ENCODE measurements at regions not wholly inside any gene's neighbourhood (a gene's known extent, or its start where the extent isn't known, plus 50 kb on each side); places are given as distances from the start of the nearest gene placed in this dataset.

DNA sequence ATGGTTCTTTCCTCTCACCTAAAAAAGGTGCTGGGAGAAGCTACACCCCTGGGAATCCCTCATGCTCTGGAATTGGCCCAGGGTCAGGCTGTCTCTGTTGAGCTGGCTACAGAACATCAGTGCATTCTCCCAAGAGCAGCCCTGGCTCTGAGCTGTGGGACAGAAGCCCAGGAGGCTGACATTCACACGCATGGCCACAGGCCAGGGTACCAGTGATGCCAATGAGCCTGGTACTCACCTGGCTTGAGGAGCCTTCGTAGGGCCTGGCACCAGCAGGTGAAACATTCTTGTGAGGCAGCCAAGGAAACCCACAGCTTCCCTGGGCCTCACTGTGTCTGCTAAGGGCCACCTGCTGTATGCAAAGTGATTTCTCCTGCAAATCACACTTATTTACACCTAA is 121.7 kb upstream of the CCL2 start:
- no peak for DNase-seq (ENCODE audit: low read depth)
- TF ChIP-seq, protein P1, sequence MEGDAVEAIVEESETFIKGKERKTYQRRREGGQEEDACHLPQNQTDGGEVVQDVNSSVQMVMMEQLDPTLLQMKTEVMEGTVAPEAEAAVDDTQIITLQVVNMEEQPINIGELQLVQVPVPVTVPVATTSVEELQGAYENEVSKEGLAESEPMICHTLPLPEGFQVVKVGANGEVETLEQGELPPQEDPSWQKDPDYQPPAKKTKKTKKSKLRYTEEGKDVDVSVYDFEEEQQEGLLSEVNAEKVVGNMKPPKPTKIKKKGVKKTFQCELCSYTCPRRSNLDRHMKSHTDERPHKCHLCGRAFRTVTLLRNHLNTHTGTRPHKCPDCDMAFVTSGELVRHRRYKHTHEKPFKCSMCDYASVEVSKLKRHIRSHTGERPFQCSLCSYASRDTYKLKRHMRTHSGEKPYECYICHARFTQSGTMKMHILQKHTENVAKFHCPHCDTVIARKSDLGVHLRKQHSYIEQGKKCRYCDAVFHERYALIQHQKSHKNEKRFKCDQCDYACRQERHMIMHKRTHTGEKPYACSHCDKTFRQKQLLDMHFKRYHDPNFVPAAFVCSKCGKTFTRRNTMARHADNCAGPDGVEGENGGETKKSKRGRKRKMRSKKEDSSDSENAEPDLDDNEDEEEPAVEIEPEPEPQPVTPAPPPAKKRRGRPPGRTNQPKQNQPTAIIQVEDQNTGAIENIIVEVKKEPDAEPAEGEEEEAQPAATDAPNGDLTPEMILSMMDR (IDR thresholded peaks at IDR 0.05; ENCODE audit: low read depth, low read length, missing control alignments): no peak
- no peak overlapping the region for H3K4me3 ChIP-seq (ENCODE audit: low read depth, low read length)

DNA sequence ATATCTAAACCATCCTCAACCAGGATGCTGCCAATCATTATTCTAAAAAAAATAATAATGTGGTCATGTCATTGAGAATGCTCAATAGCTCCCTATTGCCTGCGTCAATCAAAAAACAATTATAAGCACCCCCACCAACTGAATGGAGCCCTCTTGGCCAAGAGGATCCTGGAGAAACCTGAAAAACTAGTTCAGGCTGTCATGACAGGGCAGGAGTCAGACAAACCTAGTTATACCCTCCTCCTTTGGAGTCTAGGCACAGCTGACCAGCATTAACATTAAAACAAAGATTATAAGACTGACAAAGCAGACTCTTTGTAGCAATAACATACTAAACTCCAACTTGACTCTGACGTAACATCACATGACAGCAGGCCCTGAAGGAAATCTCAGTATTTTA is 119.2 kb upstream of the CCL2 start:
- TF ChIP-seq, protein P1 (IDR thresholded peaks at IDR 0.05; ENCODE audit: low read depth, low read length, missing control alignments): no peak
- no peak for DNase-seq (ENCODE audit: low read depth)
- H3K4me3 ChIP-seq (ENCODE audit: low read depth, low read length): no peak overlapping the region

DNA sequence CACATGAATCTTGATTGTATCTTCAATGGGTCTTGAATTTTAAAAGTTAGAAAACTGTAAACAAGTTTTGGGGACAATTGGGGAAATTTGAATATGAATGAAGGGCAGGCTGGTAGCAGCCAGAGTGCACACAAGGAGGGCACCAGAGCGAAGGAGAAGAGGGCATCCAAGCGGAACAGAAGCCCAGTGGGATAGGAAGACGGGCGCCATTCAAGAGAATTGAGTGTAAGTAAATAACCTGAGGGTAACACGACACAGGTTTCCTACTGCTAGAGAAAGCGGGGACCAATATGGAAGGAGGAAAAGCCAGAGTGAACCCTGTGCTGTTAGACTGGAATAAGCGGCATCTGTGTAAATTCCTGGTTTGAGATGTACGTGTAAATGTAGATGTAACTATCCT is 115.1 kb upstream of the CCL2 start:
- no peak overlapping the region for H3K4me3 ChIP-seq (ENCODE audit: low read depth, low read length)
- TF ChIP-seq, protein P1 (IDR thresholded peaks at IDR 0.05; ENCODE audit: low read depth, low read length, missing control alignments): no peak
- DNase-seq (ENCODE audit: low read depth): no peak

DNA sequence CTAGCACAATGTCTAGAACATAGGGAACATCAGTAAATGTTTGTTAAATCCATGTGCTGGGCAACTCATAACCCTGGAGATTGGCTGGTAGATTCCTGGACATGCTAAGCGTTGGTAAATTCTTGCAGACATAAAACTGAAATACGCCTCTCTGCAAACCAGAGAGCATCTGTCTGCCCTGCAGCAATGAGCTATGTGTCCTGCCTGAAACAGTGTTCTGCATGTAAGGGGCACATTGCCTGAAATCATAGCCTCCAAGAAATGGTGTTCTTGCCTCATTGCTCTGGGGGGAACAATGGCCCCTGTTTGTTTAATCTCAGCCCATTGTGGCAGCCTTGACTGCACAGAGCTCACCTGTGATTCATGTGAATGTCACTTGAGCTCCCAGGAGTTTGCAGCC is 113.5 kb upstream of the CCL2 start:
- TF ChIP-seq, protein P1 (IDR thresholded peaks at IDR 0.05; ENCODE audit: low read depth, low read length, missing control alignments): no peak
- no peak for DNase-seq (ENCODE audit: low read depth)
- no peak overlapping the region for H3K4me3 ChIP-seq (ENCODE audit: low read depth, low read length)

DNA sequence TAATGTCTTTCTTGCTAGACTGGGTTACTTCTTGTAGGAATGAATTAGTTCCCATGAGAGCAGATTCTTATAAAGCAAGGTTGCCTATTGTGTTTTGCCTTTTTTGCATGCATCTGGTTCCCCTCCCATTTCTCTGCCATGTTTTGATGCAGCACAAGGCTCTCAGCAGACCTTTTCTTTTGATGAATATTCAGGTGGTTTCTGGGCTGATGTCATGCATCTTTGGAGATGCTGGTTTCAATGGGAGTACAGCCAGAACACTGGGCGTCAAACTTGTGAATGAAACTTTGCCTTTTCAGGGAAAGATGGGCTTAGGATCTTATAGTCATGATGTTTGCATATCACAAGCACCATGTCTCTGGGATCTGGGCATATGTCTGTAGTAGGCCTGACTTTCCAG is 111.7 kb upstream of the CCL2 start:
- H3K4me3 ChIP-seq (ENCODE audit: low read depth, low read length): no peak overlapping the region
- TF ChIP-seq, protein P1 (IDR thresholded peaks at IDR 0.05; ENCODE audit: low read depth, low read length, missing control alignments): no peak
- DNase-seq (ENCODE audit: low read depth): no peak

DNA sequence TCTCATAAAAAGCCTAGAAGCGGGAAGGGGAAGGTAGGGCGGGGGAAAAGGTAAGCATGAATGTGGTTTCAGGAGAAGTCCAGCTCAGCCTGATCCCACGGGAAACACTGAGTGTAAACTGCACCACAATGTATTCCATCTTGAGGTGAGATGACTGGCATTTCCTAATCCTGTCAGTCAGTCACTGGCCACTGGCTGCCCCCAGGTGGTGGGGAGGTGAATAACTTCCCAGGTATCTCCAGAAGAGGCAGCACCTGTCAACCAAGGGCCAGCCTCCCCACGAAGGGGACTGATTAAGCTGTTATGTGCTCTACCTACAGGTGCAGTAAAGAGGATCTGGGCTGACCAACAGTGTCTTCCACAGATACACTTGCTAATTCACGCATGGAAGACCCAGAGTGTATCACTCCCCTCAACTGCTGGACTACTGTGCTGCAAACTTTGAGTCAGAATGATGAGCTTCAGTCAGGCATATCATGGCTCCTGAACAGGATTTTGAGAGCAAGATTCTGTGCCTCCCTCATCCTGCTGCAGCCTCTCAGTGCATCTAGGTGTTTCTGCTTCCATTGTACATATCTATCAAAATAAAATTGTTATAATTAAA is 108.5 kb upstream of the CCL2 start:
- H3K4me3 ChIP-seq (ENCODE audit: low read depth, low read length): no peak overlapping the region
- TF ChIP-seq, protein P1 (IDR thresholded peaks at IDR 0.05; ENCODE audit: low read depth, low read length, missing control alignments): peak; percentile 92
- DNase-seq (ENCODE audit: low read depth): no peak

DNA sequence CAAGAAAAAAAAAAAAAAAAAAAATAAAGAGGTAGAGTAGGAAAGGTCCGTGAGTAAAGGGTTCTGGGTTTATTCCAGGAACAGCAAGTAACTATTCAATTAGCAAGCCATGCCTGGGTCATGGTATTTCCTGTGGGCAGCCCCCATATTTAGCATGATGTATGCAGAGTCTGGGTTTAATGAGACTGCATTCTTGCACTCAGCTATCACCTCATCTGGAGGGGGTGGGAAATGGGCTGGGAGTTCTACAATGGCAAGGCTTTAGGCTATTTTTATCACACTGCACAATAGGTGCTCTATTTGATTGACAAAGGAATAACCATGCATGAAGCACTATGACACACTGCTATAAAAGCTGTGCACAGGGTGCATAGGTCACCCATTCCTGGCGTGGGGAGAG is 104.0 kb upstream of the CCL2 start:
- DNase-seq (ENCODE audit: low read depth): no peak
- no peak overlapping the region for H3K4me3 ChIP-seq (ENCODE audit: low read depth, low read length)
- TF ChIP-seq, protein P1 (IDR thresholded peaks at IDR 0.05; ENCODE audit: low read depth, low read length, missing control alignments): no peak

Measured in GM12864 (cell line).